Activated gamma-delta T cell treated with Interleukin-2 at 50 U/mL for 16 hours (primary cell): ENCODE measurements at regions not wholly inside any gene's neighbourhood (a gene's known extent, or its start where the extent isn't known, plus 50 kb on each side); places are given as distances from the start of the nearest gene placed in this dataset.
"Not testable (repeated sequence)": the region's sequence is repeated elsewhere in the genome, so short reads cannot be mapped to it uniquely, and the experiment has no call there.

Source experiments
- DNase-seq: peaks from one replicate; pipeline ENCODE4 v3.0.0-alpha.2; 2020

DNA sequence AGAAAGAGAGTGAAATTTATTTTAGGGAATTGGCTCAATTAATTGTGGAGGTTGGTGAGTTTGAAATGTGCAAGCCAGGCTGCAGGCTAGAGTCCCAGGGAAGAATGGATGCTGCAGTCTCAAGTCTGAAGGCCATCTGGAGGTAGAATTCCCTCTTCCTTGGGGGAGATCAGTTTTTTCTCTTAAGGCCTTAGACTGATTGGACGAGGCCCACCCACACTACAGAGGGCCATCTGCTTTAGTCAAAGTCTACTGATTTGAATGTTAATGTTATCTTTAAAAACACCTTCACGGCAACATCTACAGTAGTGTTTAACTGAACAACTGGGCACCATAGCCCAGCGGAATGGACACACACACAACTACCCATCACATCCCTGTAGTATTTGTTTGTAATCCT is 245.9 kb upstream of the IRF2BP2 start:
- DNase-seq: no peak

GRCh38 chr1:234854645-234855039 is 244.7 kb upstream of the IRF2BP2 start:
- DNase-seq: no peak

- no peak for DNase-seq
These were observed 244.1 kb upstream of the IRF2BP2 start for GRCh38 chr1:234853906-234854644.

DNA sequence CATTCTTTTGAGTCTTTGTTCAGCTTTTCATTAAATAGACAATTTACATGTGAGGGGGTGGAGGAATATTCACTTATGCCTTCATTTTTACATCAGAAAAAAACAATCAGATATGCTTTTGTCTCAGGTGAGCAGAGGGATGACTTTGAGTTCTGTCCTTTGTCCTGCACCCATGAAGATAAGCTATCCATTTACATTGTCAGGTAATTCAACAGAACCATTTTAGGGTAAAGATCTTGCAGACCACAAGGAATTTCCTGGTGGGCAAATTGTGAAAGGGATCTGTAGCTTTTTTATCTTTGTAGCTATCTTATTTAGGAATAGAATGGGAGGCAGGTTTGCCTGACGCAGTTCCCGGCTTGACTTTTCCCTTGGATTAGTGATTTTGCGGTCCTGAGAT is 242.7 kb upstream of the IRF2BP2 start:
- DNase-seq: no peak

DNA sequence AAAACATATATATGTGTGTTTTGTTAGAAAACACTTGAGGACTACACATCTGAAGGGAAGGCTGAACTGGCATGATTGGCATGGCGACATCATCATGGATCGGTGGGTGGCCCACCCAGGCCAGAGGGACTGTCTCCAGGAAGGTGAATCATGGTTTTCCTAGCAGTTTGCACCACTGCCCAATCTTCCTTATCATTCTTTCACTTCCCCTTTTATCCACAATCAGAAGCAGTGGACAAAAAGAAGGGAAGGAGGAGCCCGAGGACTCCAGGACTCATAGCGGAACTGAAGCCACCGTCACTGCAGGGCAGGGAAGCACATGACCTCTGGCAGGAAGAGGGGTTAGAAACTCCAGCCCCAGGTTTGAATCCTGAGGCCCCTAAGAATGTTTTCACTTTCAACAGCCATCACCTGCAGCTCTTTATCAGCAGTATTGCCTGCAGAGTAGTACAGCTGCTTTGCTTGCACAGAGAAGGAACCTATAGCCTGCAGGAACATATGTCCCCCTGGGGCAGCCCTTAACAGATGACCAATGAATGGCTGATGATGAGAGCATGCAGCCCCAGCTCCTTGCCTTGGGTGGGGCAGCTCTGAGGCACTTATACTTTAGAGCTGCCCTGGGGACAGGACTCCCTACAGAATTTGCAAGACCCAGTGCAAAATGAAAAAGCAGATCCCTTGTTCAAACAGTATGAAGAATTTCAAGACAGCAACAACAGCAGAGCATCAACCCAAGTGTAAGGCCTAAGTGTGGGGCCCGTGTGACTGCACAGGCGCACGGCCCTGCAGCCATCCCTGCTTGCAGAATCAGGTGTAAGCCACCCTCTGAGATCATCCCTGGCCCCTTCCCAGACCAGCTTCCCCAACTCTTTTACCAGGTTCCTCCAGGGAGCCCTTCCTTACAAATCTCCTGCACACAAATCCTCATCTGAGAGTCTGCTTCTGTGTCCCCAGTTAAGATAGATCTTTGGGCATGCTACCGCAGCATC is 241.8 kb upstream of the IRF2BP2 start:
- no peak for DNase-seq

- DNase-seq: no peak
These were observed 239.9 kb upstream of the IRF2BP2 start for GRCh38 chr1:234849832-234850231.

DNA sequence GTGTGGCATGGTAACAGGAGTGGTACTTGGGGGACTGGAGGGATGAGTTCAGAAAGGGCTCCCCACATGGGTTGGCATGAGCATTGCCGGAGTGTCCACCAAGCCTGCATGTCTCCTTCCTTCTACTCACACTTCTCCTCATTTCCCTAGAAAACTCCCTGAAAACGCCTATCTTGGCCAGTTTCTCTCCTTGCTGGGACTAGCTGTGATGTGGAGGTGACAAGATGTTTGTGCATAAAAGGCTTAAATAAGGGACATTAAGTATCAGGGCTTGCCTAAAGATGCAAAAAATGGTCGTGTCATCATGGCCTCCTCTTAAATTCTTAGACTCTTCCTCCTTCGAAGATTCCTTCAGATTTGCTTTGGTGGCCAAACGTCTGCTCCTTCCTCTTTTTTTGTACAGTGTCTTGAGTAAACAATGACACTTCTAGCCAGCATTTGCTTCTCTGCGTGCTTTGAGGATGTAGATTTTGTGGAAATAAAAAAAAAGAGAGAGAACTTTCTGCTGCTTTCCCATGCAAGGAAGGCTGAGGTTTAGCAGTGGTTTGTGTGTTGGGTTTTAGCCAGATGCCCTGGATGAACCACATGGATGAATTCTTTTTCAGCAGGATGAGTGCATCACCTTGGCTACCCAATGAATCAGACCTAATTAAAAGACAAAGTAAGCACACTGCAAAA is 239.1 kb upstream of the IRF2BP2 start:
- DNase-seq: no peak

DNA sequence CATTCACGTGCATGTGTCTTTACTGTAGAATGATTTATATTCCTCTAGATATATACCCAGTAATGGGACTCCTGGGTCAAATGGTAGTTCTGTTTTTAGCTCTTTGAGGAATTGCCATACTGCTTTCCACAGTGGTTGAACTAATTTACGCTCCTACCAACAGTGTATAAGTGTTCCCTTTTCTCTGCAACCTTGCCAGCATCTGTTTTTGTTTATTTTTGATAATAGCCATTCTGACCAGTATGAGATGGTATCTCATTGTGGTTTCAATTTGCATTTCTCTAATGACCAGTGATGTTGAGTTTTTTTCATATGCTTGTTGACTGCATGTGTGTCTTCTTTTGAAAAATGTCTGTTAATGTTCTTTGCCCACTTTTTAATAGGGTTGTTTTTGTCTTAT is 236.8 kb upstream of the IRF2BP2 start:
- DNase-seq: not testable (repeated sequence)

DNA sequence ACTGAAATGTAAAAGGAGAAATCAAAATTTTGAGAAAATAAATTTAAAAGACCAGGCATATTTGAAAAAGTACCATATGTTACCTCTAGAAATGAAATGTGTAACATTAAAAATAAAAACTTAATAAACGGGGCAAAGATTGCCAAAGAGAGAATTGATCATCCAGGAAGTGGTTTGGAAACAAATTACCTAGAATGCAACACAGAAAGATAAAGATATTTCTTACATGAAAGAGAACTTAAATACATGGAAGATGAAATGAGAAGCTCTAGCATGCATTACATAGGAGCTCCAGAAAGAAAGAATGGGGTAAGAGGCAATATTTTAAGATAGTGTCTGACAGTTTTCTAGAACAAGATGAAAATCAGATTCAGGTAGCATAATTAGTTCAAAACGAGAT is 235.9 kb upstream of the IRF2BP2 start:
- DNase-seq: no peak

GRCh38 chr1:234845097-234845660 is 235.2 kb upstream of the IRF2BP2 start:
- peak; percentile 13 for DNase-seq

GRCh38 chr1:234844479-234845031 is 234.6 kb upstream of the IRF2BP2 start:
- DNase-seq: no peak

DNA sequence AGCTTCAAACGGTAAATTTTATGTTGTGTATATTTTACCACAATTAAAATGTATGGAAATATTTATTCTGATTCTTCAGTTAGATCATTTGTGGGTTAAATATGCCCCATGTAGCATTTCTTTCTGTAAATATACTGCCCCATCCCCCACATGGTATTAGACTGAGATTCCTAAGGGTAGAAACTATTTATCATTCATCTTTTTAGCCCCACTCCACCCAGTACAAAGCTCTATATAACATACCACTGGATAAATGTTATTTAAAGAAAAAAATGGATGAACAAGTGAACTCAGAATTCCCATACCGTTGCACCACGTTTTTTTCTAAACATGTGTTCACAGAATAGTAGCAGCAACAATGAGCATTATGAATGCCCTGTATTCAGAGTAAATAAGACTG is 234.0 kb upstream of the IRF2BP2 start:
- no peak for DNase-seq

DNA sequence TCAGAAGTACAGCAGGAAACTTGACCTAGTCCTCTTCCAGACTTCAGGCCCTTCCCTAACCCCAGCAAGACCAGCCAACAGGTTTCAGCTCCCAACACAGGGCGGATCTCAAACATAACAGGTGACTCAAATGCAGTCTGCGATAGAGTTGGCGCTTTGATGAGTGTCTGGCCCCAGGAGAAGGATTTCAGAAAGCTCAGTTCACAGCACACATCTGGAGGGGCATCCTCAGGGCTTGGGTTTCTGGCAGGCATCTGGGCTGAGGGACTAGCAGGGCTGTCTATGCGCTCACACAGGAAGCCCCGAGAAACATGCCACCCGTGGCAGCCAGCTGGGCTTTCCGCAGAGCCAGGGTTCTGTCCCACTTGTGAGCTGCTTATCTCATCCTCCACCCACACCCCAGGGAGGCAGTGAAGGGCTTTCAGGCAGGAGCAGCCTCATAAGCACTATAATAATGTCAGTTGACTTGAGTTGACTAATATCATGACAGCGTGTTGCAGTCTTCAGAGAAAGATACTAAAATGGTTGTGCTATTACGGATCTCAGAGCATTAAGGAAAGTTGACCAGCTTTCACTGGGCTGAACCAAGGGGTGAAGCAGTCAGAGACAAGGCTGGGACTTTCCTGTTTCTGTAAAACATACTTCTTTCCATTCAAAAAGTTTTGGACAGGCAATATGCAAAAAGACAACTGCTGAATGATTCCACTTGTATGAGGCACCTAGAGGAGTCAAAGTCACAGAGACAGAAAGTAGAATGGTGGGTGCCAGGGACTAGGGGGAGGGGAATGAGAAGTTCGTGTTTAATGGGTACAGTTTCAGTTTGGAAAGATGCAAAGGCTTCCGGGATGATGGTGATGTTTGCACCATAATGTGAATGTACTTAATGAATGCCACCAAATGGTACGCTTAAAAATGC is 233.0 kb upstream of the IRF2BP2 start:
- DNase-seq: peak; percentile 32

DNA sequence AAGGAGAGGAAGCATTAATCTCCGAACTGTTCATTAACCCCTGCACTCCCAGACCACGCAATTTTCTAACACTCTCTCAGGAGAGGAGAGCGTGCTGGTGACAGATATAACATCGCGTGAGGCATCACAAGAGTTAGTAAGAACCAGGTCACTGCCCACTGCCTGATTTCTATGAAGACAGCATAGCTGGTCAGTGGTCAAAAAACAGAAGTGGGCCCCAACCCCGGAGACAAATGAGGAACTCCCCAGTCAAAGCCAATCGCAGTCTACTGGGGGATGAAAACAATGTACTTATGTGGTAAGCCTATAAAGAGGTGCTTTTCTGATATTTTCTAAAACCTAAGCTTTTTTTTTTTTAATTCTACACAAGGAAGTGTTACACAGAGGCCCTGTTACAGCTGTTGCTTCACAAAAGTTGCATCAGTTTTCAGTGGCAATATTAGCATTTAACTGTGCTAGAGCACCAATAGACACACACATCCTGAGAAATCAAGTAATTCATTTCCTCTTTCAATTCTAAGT is 231.8 kb upstream of the IRF2BP2 start:
- DNase-seq: no peak

DNA sequence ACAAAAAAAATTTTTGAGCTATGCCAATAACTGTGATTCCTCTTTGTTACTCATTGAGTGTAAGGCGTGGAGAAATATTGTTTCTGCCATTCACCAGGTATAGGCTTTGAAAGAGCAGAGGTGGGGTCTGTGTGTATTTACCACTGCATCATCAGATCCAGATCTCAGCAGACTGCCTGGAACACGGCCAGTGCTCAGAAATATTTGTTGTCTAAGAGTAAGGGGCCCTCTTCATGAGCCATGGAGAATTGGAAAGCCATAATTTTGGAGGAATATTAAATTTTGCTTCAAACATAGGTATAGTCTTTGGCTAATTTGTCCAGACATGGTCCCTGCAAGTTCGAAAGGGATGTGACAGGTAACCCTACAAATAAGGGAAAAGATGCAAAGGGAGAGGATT is 231.3 kb upstream of the IRF2BP2 start:
- no peak for DNase-seq

- no peak for DNase-seq
These were observed 230.9 kb upstream of the IRF2BP2 start for GRCh38 chr1:234840843-234841242.

DNA sequence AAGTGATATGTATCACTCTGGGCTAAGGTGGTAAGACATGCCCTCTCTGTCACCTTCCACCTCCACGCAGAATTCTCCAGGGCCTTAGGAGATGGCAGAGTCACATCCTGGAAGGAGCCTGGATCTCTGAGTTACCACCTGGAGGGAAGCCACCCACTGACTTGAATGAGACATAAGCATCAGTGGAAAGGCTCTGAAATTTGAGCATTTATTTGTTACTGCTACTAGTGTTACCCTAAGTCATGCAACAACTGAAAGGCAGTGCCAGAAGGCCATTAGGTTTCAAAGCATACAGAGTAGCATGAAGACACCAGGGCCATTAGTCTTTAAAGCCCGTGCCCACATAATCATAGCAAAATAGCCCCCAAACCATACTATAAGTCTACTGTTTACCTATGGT is 230.3 kb upstream of the IRF2BP2 start:
- no peak for DNase-seq

DNA sequence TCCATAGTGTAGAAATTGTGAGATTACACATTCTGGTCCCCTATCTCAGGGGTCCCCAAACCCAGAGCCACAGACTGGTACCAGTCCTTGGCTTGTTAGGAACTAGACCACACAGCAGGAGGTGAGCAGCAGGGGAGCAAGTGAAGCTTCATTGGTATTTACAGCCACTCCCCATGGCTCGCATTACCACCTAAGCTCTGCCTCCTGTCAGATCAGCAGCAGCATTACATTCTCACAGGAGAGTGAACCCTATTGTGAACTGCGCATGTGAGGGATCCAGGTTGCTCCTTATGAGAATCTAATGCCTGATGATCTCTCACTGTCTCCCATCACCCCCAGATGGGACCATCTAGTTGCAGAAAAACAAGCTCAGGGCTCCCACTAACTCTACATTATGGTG is 229.7 kb upstream of the IRF2BP2 start:
- DNase-seq: no peak

- DNase-seq: no peak
These were observed 228.8 kb upstream of the IRF2BP2 start for GRCh38 chr1:234838820-234839219.

DNA sequence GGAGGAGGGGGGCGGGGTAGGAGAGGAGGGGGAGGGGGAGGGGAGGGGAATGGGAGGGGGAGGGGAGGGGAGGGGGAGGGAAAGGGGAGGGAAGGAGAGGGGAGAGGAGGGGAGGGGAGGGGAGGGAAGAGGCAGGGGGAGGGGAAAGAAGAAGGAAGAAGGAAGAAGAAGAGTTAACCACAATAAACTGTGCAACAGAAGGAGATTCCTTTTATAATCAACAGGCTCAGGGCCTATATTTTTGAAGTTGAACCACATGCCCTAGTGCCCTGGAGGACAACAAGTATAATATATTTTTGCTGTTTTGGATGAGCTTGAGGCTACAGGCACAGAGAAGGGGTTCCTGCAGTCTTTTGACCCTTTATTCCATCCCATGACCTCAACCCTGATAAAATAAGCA is 228.2 kb upstream of the IRF2BP2 start:
- no peak for DNase-seq

DNA sequence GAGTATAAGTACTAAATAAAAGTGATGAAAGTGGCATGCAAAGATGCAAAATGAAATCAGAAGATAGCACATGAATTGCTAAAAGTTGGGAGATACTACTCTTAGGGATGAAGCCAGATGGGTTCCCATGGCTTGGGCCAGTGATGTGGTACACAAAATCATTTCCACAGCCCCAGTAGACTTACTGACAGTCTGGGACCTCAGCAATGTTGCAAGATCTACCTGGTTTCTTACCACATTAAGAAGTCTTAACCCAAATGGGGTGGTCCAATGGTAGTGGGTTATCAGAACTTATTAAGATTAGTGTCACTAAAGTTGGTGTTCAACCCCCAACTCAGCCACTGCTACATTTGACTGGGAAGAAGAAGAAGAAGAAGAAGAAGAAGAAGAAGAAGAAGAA is 227.7 kb upstream of the IRF2BP2 start:
- no peak for DNase-seq
